PFSK-1 (cell line): ENCODE measurements at regions not wholly inside any gene's neighbourhood (a gene's known extent, or its start where the extent isn't known, plus 50 kb on each side); places are given as distances from the start of the nearest gene placed in this dataset.

ENCODE experiments used
- SIN3A ChIP-seq: IDR thresholded peaks from 2 replicates; pipeline ENCODE4 v1.6.1; 2012; ENCODE audit warnings: mild to moderate bottlenecking, low read length, moderate library complexity, borderline replicate concordance; ENCODE audit not compliant: insufficient read depth
- TF ChIP-seq, protein P1 (sequence below), 2 experiments: IDR thresholded peaks; 2 replicates each; pipeline versions ENCODE4 v1.6.1 to v1.8.0; 2011 to 2012; ENCODE audit warnings: low read depth in 2 of 2, low read length in 2 of 2, control low read depth in 1 of 2, inconsistent platforms in 1 of 2, mild to moderate bottlenecking in 1 of 2, moderate library complexity in 1 of 2; ENCODE audit not compliant: insufficient read depth in 1 of 2

DNA sequence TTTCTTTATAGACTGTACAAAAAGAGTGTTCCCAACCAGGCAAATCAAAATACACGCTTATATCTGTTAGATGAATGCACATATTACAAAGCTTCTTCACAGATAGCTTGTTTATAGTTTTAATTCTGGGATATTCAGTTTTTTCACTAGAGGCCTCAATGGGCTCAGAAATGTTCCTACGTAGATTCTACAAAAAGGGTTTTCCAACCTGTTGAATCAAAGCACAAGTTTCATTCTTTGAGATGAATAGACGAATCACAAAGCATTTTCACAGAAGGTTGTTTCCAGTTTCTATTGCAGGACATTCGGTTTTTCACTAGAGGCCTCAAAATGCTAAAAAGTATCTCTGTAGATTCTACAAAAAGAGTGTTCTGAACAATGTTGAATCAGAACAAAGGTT, 1490.3 kb downstream of the UQCRFS1 start:
- TF ChIP-seq, protein P1, sequence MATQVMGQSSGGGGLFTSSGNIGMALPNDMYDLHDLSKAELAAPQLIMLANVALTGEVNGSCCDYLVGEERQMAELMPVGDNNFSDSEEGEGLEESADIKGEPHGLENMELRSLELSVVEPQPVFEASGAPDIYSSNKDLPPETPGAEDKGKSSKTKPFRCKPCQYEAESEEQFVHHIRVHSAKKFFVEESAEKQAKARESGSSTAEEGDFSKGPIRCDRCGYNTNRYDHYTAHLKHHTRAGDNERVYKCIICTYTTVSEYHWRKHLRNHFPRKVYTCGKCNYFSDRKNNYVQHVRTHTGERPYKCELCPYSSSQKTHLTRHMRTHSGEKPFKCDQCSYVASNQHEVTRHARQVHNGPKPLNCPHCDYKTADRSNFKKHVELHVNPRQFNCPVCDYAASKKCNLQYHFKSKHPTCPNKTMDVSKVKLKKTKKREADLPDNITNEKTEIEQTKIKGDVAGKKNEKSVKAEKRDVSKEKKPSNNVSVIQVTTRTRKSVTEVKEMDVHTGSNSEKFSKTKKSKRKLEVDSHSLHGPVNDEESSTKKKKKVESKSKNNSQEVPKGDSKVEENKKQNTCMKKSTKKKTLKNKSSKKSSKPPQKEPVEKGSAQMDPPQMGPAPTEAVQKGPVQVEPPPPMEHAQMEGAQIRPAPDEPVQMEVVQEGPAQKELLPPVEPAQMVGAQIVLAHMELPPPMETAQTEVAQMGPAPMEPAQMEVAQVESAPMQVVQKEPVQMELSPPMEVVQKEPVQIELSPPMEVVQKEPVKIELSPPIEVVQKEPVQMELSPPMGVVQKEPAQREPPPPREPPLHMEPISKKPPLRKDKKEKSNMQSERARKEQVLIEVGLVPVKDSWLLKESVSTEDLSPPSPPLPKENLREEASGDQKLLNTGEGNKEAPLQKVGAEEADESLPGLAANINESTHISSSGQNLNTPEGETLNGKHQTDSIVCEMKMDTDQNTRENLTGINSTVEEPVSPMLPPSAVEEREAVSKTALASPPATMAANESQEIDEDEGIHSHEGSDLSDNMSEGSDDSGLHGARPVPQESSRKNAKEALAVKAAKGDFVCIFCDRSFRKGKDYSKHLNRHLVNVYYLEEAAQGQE (IDR thresholded peaks at IDR 0.05; ENCODE audit: insufficient read depth in 1 of 2, low read depth in 2 of 2, low read length in 2 of 2) = no peak
- TF ChIP-seq SIN3A = no peak
